ENCODE measurements at regions not wholly inside any gene's neighbourhood (a gene's known extent, or its start where the extent isn't known, plus 50 kb on each side); places are given as distances from the start of the nearest gene placed in this dataset.
"Not testable (repeated sequence)": the region's sequence is repeated elsewhere in the genome, so short reads cannot be mapped to it uniquely, and the experiment has no call there.

GRCh38 chr4:128535510-128535909 lies 247.9 kb upstream of the PGRMC2 start:
- intact Hi-C loops (cut with micrococcal nuclease): not testable (repeated sequence)

DNA sequence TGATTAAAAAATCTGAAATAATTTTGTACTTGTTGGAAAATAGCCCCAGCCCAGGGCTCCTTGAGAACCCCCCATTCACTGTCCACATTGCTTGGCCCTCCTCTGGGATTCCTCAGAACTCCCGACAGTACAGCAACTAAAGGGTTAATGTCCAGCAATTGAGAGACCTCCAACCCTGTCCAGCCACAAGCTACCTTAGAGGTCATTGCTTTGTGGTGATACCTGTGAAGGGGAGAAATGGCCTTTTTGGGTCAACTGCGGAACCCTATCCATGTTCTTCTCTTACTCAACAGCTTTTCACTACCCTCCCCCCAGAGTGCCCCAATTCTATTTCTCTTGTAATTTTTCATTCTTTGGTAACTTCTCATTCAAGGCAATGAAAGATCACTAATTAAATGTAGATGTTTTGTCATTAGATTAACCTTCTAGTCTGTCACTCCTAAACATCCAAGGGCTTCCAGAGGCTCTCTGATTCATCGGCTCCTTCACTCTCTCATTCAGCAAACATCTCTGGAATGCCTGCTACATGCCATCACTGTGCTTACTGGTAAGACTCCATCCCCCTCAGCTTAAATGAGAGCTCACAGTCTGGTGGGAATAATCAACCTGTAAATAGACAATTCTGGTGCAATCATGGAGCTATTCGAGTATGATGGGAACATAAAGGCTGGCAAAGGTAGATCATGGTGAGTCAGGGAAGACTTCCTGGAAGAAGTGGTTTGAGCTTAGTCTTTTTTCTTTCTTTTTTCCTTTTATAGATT lies 241.4 kb upstream of the PGRMC2 start:
- intact Hi-C loops (cut with micrococcal nuclease): no loop called here

DNA sequence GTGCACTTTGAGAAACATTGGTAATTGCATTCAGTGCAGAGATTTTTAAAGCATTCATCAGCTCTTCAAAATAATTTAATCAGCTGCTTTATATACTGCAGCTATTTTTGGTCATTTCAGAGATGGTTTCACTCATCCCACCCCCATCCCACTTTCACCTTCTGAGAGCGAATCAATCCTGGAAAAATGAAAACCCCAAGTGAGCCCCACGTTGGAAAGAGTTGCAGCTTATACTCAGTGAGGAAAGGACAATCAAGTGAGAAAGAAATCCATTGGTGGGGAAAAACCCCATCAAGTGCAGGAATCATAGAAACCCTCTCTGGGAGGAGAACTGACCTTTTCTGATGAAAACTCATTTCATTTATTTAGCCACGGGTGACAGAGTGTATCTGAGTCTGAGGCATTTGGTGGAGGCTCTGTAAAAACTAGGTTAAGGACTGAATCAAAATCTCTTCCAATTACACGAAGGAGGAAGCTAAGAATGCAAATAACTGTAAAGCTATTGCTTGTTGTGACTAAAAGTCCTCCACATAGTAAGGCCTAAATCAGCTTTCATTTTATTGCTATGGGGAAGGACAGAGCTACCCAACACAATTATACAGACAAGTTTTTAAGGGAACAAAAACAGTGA lies 240.4 kb upstream of the PGRMC2 start:
- intact Hi-C loops (cut with micrococcal nuclease): no loop called here

DNA sequence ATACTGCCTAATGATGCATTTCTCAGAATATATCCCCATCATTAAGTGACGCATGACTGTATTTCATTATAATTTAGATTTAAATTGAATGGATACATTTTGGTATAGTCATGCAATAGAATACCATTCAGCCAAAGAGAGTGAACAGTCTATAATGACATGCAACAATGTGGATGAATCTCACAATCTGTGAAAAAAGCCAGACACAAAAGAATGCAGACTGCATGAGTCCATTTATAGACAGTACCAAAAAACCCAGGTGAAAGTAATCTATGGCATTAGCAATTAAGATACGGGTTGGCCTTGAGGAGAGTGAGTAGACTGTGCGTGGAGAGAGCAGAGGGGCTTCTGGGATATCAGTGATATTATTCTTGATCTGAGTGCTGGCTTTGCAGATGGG lies 239.7 kb upstream of the PGRMC2 start:
- intact Hi-C loops (cut with micrococcal nuclease): no loop called here

DNA sequence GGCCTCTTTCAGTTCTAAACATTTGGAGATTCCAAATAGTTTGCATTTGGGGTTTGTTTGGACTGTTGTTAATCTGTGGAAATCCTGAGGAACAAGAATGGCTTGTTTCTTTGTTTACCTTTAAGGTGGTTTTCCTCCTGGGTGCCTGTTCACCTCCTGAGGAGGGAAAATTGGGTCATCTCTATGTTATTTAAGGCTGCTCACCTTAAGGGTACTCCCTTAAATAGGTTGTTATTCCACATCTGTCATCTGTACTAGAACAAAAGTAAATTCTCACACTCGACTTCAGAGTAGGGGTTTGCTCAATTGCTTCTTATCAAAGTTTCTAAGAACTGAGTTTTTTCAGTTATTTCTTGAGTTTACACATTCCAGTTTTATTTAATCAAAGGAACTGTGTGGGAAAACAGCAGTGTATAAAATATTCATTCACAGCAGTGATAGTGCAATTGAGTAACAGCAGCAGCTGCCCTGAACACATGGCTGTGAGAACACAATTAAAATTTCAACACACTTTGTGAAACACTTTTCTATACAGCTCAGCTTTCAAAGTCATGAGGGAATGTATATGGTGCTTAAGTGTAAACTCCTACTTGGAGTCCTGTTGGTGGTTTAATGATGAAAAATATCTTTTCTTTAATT lies 238.5 kb upstream of the PGRMC2 start:
- intact Hi-C loops (cut with micrococcal nuclease): no loop called here

DNA sequence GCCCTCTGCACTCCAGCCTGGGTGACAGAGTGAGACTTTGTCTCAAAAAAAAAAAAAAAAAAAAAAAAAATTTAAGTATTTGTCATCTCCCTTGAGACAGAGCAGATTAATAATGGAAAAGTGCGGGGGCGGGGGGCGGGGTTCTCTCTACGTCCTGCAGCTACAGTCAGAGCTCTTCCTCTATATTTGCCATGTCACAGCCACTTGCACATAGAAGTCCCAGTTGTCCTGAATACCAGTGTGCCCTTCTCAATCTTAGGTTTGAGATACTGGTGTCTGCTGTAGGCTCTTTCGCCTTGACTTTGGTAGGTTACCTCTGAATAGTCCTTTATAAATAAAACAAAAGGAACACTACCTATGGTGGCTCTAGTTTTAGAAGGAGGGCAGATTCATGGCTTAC lies 237.8 kb upstream of the PGRMC2 start:
- intact Hi-C loops (cut with micrococcal nuclease): no loop called here

DNA sequence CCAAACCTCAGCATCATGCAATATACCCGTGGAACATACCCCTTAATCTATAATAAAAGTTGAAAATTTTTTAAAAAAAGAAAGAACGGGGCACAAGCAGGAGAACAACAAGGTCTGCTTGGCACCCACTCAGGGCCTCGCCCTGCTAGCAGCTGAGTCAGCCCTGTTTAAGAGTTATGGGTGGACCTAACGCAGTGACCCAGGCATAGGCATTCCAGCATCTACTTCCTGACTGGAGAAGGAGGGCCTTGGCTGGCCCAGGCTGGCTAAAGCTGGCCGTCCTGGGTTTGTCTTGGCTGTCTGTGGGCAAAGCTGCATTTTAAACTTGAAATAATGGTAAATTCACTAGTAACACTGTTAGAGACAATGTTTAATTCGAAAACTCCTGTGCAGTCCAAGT lies 236.7 kb upstream of the PGRMC2 start:
- intact Hi-C loops (cut with micrococcal nuclease): no loop called here

DNA sequence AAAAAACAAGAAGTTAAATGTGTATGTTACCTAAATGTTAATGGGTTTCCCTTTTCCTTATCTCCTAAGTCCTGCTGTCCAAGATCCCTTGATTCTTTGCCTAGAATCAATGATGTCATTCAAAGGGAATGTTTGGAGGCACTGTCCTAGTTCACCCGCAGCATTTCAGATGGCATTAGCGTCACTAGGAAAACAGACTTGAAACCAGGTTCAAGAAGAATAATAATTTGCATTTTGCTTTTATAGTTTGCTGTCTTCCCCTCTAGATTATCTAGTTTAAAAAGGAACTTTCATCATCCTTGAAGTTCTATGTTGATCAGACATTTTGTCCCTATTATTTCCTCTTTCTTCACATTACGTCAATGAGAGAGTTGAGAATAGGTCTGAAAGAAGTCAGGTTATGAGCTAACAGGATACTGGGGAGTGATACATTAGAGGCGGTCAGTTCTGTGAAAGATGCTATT lies 234.1 kb upstream of the PGRMC2 start:
- intact Hi-C loops (cut with micrococcal nuclease): no loop called here

GRCh38 chr4:128521156-128521555 lies 233.5 kb upstream of the PGRMC2 start:
- intact Hi-C loops (cut with micrococcal nuclease): no loop called here

DNA sequence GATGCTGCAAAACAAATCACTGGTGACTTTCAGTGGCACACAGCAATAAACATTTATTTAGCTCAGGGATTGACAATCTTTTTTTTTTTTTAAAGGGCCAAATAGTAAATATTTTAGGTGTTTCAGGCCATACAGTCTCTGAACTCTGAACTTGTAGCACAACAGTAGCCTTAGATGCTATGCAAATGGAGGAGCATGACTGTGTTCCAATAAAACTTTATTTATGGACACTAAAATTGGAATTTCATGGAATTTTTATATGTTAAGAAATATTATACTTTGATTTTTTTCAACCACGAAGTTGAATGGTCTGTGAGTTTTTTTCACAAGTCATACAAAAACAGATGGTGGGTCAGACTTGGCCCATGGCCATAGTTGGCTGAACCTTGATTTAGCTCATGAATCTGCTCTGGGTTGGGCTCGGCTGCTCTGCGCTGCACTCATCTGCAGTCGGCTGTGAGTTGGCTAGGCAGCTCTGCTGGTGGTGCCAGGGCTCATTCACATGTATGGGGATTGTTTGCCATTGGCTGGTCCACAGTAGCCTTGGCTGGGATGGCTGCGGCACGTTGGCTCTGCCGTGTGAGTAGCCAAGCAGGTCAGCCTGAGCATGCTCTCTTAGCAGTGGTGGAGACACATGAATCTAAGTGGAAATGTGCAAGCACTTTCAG lies 231.7 kb upstream of the PGRMC2 start:
- intact Hi-C loops (cut with micrococcal nuclease): no loop called here

- intact Hi-C loops (cut with micrococcal nuclease): no loop called here
These were observed 230.3 kb upstream of the PGRMC2 start for GRCh38 chr4:128517739-128518510.

DNA sequence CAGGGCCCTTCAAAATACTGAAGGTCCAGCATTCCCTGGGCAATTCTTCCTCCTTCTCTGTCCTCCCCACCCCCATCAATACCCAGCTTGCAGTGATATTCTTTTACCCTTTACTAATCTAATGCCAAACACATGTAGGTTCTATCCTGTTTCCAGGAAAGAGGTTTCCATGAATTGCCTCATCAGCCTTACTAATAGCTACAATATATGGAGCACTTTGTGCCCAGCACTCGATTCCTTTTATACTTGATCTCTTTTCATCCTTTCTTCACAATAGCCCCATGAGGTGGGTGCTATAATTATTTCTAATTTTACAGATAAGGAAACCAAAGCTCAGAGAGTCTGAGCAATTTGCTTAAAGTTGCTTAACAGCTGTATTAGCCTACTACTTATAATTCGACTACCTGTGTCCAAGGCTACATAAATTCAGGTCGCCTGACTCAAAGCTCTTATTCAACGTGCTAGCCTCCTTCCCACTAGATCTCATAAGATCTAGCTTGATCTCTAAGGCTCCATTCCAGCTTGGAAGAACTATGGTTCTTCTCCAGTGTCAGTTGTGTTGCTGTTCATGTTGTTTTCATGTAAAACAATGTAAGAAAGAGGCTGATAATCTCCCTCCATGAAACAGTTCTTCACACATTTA lies 229.6 kb upstream of the PGRMC2 start:
- intact Hi-C loops (cut with micrococcal nuclease): no loop called here

- intact Hi-C loops (cut with micrococcal nuclease): no loop called here
These were observed 228.8 kb upstream of the PGRMC2 start for GRCh38 chr4:128516301-128516969.

DNA sequence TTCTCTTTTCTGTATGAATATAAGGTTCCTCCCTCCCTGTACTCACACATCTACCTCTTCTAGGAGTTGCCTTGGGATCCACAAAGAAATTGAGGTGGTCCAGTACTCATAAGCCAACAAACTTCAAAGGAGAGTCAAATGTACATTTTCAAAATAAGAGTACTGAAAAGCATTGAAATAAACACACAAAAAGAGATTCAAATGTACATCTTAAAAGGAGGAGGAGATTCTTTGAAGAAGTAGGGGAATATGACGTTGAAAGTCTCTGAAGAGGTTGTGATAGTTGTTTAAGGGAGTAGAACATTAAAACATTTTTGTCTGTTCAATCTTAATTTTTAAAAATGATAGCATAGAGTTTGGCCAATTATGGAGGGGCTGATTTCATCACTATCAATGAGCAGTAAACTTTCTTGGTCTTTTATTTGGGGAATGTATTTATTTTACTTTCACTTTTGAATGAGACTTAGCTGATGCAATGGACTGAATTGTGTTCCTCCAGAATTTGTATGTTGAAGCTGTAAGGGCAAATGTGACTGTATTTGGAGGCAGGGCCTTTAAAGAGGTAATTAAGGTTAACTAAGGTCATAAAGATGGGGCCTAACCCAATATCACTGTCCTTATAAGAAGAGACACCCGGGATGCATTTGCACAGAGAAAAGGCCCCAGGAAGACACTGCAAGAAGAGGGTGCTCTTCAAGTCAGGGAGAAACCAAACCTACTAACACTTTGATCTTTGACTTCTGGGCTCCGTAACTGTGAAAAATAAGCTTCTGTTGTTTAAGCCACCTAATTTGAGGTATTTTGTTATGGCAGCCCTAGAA lies 226.3 kb upstream of the PGRMC2 start:
- intact Hi-C loops (cut with micrococcal nuclease): loop anchor here (5.0 kb wide), 1 partner anchor 227 kb away; the partner anchor contains the start of gene PGRMC2

DNA sequence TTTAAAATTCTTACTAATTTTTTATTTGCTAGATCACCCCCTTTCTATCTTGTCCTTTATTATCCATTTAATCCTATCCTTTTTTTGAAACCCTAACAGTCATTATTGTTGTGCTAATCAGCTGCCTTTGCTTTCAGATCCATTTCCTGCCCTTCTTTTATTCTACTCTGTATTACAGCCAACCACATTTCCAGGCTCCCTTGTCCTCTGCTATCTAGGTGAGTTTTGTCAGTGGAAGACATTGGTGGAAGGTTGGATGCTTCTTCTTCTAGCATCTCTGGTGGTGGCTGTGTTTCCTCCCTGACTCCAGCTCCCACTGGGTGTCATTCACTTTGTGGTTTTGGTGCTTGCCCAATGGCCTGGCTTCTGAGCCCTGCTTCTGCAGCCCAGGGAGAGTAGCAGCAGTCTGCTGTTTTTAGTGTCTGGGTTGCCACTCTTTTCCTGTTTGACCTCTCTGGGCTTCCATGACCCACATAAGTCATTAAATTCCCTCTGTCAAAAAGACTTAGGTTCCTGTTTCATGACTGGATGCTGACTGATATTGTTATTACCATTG lies 225.2 kb upstream of the PGRMC2 start:
- intact Hi-C loops (cut with micrococcal nuclease): loop anchor here (5.0 kb wide), 1 partner anchor 226 kb away; the partner anchor contains the start of gene PGRMC2

- intact Hi-C loops (cut with micrococcal nuclease): loop anchor here (5.0 kb wide), 1 partner anchor 225 kb away; the partner anchor contains the start of gene PGRMC2
These were observed 224.5 kb upstream of the PGRMC2 start for GRCh38 chr4:128512161-128512560.

DNA sequence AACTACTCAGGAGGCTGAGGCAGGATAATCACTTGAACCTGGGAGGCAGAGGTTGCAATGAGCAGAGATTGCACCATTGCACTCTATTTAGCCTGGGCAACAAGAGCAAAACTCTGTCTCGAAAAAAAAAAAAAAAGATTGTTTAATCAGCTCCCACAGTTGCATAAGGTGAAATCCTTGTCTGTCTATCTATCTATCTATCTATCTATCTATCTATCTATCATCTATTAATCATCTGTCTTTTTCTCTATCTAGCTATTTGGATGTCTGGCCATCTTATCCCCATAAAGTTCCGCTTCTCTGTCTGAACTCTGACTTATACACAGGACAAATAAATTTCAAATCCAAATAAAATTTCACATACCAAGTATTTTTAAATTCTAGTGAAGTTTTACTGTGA lies 223.2 kb upstream of the PGRMC2 start:
- intact Hi-C loops (cut with micrococcal nuclease): loop anchor here (5.0 kb wide), 1 partner anchor 224 kb away; the partner anchor contains the start of gene PGRMC2

GRCh38 chr4:128502818-128503527 lies 215.4 kb upstream of the PGRMC2 start:
- intact Hi-C loops (cut with micrococcal nuclease): no loop called here
